GM12892 (cell line): ENCODE measurements at regions not wholly inside any gene's neighbourhood (a gene's known extent, or its start where the extent isn't known, plus 50 kb on each side); places are given as distances from the start of the nearest gene placed in this dataset.

Experiments used
- POLR2A ChIP-seq: IDR thresholded peaks from 2 replicates; pipeline ENCODE4 v1.6.1; 2011; ENCODE audit warnings: low read depth, low read length, control low read depth
- TAF1 ChIP-seq: IDR thresholded peaks from 2 replicates; pipeline ENCODE4 v1.6.1; 2011; ENCODE audit warnings: low read depth, mild to moderate bottlenecking, control low read depth, low read length, borderline replicate concordance

DNA sequence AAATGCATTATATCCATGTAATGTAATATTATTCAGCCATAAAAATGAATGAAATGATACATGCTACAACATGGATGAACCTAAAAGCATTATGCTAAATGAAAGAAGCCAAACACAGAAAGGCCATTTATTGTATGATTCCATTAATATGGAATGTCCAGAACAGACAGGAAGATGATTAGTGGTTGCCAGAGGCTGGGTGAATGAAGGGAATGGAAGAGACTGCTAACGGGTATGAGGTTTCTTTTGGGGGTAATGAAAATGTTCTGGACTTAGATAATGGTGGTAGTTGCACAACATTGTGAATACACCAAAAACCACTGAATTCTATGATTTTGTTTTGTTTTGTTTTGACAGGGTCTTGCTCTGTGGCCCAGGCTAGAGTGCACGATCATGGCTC is 61.6 kb upstream of the MAP4 start:
- TF ChIP-seq TAF1: no peak
- TF ChIP-seq POLR2A: no peak
